ENCODE measurements at regions not wholly inside any gene's neighbourhood (a gene's known extent, or its start where the extent isn't known, plus 50 kb on each side); places are given as distances from the start of the nearest gene placed in this dataset.
"Not testable (repeated sequence)": the region's sequence is repeated elsewhere in the genome, so short reads cannot be mapped to it uniquely, and the experiment has no call there.

GRCh38 chr1:29406814-29407213, 170.5 kb downstream of the PTPRU start:
- Histone ChIP-seq H3K9me3 (no peaks in the 10 kb centered on the region), H3K36me3 (no peaks in the 10 kb centered on the region), H3K4me3 (no peak overlapping the region), H3K27ac (no peak overlapping the region), H3K27me3 (no peaks in the 10 kb centered on the region), H3K4me1 (ENCODE audit: insufficient read depth) (no peaks in the 10 kb centered on the region)
- TF ChIP-seq POLR2A (IDR thresholded peaks at IDR 0.05) (no peak), EP300 (IDR thresholded peaks at IDR 0.05) (no peak), CTCF (IDR thresholded peaks at IDR 0.05) (no peak)
- intact Hi-C loops (cut with DNase I) = no loop called here
- WGBS, 3 donors = 87 to 95% (median 91%) methylated on average over 2 of the region's 2 CpGs
- DNase-seq = no peak

- H3K27me3 ChIP-seq; H3K4me1 ChIP-seq (ENCODE audit: insufficient read depth); DNase-seq; intact Hi-C loops (cut with DNase I); H3K36me3 ChIP-seq; H3K27ac ChIP-seq; H3K4me3 ChIP-seq; H3K9me3 ChIP-seq: not testable (repeated sequence)
Measured at GRCh38 chr1:29400203-29400602, 163.9 kb downstream of the PTPRU start.

GRCh38 chr1:29399465-29399864, 163.1 kb downstream of the PTPRU start:
- TF ChIP-seq EP300 (IDR thresholded peaks at IDR 0.05) (no peak), CTCF (IDR thresholded peaks at IDR 0.05) (no peak), POLR2A (IDR thresholded peaks at IDR 0.05) (no peak)
- Histone ChIP-seq H3K4me3 (no peak overlapping the region), H3K9me3 (no peaks in the 10 kb centered on the region), H3K4me1 (ENCODE audit: insufficient read depth) (no peaks in the 10 kb centered on the region), H3K27me3 (no peaks in the 10 kb centered on the region), H3K27ac (no peak overlapping the region), H3K36me3 (no peaks in the 10 kb centered on the region)
- intact Hi-C loops (cut with DNase I) = no loop called here
- no peak for DNase-seq
- WGBS, 3 donors = 39 to 100% (median 59%) methylated on average over 1 of the region's 1 CpG

GRCh38 chr1:29398431-29398830, 162.1 kb downstream of the PTPRU start:
- TF ChIP-seq CTCF (IDR thresholded peaks at IDR 0.05) (no peak), EP300 (IDR thresholded peaks at IDR 0.05) (no peak), POLR2A (IDR thresholded peaks at IDR 0.05) (no peak)
- no peak for DNase-seq
- WGBS, 3 donors = 38 to 47% (median 45%) methylated on average over 3 of the region's 3 CpGs
- intact Hi-C loops (cut with DNase I) = no loop called here
- Histone ChIP-seq H3K36me3 (no peaks in the 10 kb centered on the region), H3K4me1 (ENCODE audit: insufficient read depth) (no peaks in the 10 kb centered on the region), H3K27ac (no peak overlapping the region), H3K4me3 (no peak overlapping the region), H3K9me3 (no peaks in the 10 kb centered on the region), H3K27me3 (no peaks in the 10 kb centered on the region)

- TF ChIP-seq EP300 (IDR thresholded peaks at IDR 0.05) (no peak), CTCF (IDR thresholded peaks at IDR 0.05) (no peak), POLR2A (IDR thresholded peaks at IDR 0.05) (no peak)
- no peaks in the 10 kb centered on the region for H3K27me3 ChIP-seq
- H3K36me3 ChIP-seq = no peaks in the 10 kb centered on the region
- H3K4me1 ChIP-seq (ENCODE audit: insufficient read depth) = no peaks in the 10 kb centered on the region
- intact Hi-C loops (cut with DNase I) = no loop called here
- no peak overlapping the region for H3K27ac ChIP-seq
- DNase-seq = no peak
- no peaks in the 10 kb centered on the region for H3K9me3 ChIP-seq
- no peak overlapping the region for H3K4me3 ChIP-seq
- 81 to 88% (median 82%) methylated on average over 8 of the region's 8 CpGs for WGBS, 3 donors
Measured at GRCh38 chr1:29397981-29398380, 161.7 kb downstream of the PTPRU start.

Measured in ovary (tissue), 7 donors.